ENCODE measurements at regions not wholly inside any gene's neighbourhood (a gene's known extent, or its start where the extent isn't known, plus 50 kb on each side); places are given as distances from the start of the nearest gene placed in this dataset.

DNA sequence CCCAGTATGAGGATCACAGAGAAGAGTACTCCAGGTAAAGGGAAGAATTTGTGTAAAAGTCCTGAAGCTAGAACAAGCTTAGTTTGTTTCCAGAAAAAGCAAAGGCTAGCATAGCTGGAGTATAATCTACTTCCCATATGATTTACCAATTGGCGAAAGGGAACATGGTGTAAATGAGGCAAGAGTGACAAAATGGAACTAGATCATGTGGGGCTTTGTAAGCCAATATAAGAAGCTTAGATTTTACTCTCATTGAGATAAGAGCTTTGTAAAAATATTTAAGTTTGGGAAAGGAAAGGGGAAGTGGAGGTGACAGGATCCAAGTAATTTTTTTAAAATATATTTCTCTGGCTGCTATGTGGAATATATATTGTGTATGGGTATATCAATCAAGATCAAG, 234.9 kb downstream of the KCTD12 start:
- DNase-seq = no peak

DNA sequence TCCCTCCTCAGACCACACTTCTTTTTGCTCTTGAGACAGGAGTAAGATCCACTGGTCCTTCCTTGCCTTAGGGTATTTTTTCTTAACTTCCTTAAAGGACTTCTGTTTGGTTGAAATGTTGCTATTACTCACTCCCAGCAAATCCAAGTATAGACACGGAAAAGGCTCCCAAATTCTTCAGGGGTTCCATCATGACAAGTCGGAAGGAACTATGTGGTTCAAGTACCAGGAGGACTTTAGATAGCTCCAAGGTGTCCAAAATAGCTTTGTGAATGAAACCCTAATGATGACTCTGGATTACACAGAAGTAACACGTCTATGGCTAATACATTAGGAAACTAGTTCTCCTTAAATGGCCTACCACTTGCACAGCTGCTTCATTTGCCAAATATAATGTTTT, 238.7 kb downstream of the KCTD12 start:
- DNase-seq = no peak

DNA sequence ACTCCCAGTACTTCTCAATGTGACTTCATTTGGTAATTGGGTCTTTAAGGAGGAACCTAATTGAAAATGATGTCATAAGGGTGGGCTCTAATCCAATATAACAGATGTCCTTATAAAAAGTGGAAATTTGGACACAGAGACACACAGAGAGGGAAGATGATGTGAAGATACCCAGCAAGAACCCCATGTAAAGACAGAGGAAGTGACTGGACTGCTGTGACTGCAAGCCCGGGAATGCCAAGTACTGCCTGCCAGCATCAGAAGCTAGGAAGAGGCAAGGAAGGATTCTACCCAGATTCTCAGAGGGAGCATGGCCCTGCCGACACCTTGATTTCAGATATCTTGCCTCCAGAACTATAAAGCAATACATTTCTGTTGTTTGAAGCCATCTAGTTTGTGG, 239.3 kb downstream of the KCTD12 start:
- DNase-seq = no peak

DNA sequence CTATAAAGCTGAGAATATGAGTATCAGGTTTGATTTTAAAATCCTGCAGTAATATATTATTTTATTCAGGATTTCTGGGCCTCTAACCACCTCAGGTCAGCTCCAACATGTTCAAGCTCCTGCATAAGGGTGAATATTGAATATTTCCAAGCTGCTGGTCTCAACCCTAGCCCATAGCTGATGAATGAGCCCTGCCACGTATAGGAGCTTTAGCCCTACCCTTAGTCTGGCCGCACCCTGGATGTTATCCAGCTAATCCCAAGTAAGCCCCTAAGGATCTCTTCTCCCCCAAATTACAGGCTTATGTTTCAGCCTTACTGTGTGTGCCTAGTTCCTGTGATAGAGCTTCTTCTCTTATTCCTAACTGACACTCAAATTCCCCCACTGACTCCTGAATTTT, 240.6 kb downstream of the KCTD12 start:
- no peak for DNase-seq

DNA sequence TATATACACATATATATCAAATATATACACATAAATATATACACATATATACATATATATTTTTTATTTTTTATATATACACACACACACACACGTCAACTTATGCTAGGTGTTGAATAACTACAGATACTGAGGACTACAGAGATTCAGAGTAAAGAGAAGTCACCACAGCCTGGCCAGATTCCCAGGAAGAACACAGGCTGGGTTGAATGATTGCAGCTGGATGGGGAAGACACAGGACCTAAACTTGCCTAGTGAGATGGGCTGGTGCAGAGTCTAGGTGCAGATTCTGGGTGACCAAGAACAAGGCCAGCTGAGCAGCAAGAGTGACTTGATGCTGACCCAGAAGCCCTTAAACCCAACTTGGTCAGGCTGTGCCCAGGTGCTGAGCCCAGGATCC, 241.3 kb downstream of the KCTD12 start:
- no peak for DNase-seq

DNA sequence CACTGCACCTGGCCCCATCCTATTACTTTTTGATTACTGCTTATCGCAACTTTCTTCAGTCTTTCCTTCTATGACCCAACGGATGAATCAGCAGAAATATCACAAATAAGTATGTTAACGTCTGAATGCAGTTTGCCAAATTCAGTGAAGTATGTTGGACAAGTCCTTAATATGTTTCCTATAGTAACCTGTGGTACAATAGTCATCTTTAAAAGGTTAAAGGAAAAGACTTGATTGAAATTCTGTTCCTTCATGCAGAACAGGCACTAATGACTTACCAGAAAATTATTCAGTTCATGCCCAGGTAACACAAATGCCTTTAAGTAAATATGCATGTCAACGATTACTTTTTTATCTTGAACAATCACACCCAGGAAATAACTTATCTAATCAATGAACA, 242.6 kb downstream of the KCTD12 start:
- no peak for DNase-seq

DNA sequence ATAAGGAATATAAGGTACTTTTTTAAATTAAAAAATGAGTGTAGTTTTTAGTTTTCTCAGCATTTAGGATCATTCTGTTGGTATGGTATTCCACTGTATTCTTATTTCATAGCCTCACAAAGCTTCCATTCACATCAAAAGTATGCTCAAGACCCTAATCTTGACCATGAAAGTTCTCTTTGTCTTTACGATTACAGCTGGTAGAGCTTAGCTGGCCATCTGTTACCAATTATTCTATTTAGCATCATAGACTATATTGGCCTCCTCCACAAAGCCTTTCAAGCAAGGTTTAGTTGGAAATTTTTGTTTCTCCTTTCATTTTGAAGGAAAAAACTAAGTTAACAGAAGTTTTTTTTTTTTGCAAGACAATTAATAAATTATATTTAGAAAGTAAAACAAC, 245.1 kb downstream of the KCTD12 start:
- no peak for DNase-seq

DNA sequence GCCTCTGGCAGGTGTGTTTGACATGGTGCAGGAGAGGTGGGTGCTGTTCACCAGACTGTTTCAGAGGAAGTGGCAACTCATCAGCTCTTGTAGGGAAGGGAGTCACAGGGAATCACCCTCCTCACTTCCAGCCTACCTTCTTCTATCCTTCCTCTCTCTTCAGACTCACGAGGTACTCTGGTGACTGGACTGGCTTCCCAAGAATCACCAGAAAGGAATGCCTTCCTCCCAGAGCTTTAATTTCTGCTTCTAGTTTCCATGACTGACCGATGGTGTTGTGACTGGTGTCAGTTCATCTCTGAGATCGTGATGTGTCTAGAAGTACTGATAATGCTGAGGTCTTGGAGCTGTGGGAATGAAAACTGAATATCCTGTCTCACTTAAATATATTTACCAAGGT, 247.3 kb downstream of the KCTD12 start:
- DNase-seq = no peak

DNA sequence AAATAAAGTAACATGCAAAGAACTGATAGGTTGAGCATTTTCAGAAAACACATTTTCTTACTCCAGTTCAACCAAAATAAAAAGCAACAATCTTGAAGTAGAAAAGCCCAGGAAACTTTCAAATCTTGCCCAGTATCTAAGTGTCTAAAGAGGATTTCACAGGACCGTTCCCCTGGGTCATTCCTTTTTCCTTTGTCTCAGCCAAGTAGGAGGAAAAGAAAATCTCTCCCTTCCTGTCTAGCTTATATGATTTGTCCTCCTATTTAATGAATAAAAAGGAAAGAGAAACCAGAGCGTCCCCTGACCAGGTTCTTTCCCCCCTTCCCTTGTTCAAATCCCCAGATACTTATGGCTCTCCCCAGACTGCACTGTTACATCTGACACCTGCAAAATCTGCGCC, 248.0 kb downstream of the KCTD12 start:
- no peak for DNase-seq

DNA sequence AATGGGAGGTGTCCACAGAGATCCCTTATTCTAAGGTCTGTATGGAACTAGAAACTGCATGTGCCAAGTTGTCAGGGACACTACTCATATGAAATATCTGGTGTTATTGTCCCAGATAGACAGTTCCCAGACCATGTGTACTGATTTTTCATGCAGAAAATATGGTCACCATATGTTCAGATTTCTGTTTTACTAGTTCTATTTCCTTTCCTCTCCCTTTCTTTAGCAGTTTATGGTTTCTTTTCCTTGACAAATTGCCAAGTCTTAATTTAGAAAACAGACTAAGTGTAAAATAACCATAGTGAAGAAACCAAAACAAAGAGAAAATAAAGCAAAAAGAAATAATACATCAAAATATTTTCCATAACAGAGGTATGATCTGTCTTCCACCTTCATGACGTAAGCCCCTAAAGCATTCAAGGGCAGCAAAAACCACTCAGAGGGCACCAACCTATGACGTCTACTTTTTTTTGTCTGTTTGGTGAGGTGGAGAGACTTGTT, 248.5 kb downstream of the KCTD12 start:
- no peak for DNase-seq

DNA sequence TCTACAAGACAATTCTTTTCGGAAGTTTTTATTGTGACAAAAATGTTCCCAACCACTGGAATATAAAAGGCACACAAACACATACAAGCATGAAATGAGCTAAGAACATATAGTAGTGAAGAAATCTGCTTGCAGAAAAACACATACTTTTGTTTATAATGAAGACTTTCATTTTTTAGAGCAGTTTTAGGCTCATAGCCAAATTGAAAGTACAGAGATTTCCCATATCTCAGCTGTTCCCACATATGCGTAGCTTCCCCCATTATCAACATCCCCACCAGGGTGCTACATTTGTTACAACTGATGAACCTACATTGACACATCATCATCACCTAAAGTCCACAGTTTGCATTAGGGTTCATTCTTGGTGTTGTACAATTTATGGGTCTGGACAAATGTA, 249.4 kb downstream of the KCTD12 start:
- no peak for DNase-seq

DNA sequence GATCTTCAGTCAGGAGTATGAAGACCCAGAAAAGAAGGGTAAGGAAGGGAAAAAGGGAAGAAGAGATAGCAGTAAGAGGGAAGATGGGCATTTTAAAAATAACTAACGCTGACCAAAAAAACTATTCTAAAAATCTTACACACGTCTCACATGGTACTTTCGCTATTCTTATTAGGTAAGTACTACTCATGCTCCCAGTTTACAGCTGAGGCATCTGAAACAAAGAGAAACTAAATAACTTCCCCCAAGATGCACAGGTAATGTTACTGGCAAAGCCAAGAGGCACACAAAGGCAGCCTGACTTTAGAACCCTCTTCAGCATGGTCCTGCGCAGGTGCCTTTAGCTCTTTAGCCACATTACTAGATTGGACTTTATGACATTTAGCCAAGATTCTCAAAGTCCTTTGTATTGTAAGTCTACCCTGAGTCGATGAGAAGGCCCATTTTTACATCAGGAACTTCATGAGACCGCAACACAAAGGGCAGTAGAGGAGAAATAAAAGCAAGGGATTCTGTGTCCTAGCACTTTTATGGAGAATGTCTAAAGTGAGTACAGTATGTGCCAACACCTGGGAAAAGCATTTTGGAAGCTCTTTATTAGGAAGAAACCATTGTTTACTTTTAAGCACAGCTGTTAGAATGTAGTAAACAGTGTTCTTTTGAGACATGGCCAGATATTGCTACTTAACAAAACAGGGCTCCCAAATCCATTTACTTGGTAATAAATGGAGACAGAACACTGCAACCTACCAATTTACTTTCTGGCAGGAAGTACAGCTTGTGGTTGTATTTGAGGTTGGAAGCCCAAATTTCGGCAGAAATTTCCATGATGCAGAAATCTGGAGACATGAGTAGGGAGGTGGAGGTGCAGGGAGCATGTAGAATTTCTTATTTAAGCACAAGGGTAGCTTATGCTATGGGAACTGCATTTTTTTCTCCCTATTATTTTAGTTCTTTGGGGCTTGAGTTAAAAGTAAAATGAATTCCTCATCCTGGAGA, 250.7 kb downstream of the KCTD12 start:
- peak; percentile 20 for DNase-seq

DNA sequence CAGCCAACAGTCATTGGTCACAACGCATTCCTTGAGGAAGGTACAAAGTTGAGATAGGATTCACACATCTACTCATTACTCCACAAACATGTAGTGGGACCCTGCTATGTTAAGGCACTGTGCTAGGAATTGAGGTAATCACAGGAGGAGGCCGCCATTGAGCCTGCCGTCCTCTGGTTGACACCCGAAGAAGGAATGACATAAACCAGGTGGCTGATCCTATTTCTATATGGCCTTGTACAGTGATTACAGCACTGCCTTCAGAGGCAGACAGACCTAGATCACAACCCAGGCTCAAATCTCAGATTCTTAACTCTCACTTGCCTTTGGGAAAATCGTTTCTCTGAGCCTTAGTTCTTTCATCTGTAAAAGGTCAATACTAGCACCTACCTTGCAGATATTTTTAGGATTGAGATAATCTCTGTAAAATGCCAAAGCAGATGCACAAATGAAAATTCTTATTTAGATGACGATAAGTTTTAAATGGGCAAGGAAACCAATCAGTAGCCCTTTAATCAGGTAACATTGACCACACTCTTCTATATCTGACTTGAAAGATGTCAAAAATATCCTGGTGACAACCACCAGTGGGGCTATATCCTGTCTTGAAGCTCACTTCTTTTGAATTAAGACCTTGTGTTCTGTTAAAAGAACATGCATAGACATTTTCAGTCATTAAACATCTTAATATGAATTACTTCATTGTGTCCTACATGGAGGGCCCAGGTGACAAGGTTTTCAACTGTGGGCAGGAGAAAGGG, 251.6 kb downstream of the KCTD12 start:
- no peak for DNase-seq

DNA sequence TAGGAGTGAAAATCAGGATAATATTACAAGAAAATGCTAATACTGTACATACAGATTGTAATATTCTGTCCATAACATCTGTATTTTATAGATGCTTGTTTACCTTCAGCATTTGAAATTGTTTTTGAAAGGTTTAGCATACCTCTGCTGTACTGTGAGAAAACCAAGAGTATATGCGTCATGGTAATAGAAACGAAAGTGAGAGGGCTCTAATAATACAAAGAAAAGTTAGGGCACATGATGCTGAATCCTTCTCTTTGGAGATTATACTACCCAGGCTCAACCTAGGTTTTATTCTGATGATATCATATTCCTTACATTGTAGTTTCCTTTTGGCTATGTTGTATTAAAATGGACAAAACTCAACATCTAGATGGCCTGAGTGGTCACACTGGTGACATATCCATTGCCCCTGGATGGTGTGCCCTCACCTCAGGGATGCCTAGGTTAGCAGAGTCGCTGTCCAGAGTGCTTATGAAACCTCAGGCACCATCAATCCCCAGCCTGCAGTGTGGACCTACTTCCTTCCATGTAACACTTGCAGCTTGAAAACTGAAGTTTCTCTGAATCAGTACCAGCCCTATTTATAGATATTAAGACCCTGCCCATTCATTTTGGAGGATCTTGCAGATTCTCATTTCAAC, 253.7 kb downstream of the KCTD12 start:
- DNase-seq = no peak

DNA sequence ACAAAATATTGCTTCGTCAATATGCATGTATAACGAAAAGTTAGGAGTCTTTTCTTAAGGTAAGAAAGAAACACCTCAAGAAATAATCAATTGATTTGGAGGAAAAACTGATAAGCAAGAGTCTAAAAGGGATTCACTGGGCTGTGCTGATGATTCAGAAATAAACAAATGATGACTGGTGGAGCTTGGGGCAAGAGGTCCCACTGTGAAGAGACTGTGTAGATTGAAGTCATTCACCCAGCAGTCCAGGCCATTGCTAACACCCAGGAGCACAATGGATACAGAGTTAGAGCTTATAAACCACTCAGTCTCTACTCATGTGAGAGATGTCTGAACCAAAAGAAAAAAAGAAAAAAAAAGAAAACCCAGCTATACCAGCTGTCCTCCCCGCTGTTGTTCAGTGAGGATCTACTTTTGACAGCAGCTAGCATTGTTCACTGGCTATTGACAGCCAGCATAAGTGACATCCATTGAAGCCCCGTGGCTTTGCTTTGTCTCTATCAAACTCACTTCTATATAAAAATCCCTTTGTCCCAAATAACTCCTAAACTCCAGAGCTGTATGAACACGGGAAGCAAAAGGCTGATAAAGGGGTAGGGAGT, 255.5 kb downstream of the KCTD12 start:
- DNase-seq = no peak

DNA sequence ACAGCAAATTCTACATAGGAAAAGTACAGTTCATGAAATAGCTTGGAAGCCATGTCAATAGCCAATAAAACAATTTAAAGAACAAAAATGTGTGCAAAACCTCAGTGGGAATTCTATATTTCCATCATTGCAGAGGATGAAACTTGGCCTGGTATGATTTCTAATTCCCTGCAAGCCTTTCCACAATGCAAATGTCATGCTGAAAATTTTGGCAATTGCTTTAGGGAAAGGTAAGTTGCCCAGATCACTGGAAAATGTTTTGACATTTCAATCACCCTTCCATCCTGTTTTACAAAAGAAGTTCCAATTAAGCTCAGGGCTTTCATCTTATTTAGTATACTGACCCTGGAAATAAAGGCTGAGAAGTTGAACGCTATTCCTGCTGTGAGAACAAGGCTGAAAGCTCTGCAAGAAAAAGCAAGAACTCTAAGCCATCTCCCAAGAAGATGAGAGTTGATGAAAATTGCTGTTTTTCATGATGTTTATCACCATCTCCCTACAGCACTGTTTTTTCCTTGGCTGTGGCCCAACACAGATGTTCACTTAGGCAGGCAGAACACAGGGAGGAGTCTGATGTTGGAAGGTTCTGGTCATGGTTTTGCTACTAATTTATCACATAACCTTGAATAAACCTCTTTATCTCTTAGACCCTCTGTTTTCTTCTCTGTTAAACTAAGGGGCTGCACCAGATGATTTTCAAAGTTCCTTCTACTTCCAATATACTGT, 263.7 kb downstream of the KCTD12 start:
- DNase-seq = no peak

DNA sequence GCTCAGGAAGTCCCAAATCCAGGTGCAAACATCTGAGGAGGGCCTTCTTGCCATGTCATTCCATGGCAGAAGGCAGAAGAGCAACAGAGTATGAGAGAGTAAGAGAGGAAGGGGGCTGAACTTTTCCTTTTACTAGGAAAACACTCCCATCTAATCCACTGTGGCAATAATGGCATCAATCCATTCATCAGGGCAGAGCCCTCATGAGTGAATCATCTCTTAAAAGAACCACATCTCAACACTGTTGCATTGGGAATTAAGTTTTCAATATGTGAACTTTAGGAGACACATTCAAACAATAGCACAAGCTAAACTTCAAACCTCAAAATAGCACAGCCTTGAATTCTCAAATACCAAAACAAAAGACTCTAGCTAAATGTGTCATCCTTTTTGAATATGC, 264.5 kb downstream of the KCTD12 start:
- no peak for DNase-seq

DNA sequence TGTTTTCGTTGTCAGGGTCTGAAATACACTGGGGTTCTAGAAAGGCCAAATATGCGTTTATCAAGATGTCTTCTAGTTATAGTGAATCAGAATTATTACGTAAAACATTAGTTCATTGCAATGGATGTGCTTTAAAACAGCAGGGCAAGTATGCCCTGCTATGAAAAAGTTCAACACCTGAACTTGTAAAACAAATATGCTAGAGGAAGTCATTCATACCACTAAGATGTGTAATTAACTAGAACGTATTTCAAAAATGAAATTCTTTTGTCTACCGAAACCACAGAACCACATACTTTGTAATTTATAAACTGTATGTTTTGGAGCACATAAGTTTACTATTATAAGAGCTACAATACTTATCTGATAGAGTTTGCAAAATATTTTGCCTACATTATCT, 266.2 kb downstream of the KCTD12 start:
- DNase-seq = no peak

DNA sequence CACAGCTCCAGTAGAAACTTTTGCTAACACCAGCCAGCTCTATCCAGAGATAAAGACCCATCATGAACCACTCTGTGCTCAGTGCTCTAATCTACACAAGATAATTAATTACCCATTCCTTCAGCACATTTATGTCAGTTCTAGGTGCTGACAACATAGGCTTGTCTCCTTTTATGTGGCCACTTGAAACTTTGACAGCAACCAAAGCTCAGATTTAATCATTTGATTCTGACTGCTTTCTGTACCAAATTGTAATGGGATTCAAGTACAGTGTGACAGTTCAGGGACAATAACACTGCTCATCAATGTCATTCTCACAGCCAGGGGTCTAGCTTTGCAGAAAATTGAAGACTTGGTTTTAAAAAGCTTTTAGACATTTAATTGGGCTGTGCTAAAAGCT, 266.6 kb downstream of the KCTD12 start:
- DNase-seq = no peak

DNA sequence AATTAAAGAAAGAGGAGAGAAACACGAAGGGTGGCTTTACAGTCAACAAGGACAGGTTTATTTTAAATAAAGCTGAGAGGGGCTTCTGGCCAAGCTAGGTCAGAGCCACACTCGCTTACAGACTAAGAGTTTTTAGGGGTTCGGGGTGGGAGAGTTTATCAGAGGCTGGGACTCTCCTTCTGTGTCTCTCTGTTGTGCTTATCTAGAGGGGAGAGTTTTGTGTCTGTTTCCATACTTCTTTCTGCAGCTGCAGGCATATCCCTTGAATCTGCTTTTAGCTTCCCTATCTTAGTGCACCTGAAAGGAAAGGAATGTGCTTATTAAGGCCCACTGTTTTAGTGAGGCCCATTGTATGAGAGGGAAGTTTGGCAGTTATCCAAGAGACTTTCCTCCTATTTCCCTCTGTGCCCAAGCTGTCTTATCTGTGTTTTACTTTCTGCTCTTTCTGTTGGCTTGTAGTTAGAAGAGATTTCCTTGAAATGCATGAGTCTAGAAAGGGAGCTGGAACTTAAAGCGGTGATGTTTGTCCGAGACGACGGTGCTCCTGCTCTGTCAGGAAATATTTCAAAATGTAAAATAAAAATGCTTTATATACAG, 275.3 kb downstream of the KCTD12 start:
- DNase-seq = peak; percentile 55

DNA sequence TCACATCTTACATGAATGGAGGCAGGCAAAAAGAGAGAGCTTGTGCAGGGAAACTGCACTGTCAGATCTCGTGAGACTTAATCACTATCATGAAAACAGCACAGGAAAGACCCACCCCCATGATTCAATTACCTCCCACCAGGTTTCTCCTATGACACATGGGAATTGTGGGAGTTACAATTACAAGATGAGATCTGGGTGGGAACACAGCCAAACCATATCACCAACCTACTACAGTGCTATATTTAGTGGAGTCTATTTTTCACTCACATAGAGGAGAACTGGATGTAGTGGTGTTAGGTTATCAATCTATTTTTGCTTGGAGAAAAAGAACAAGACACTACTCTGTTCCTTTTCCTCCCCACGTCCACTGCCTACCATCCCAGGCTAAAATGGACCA, 276.6 kb downstream of the KCTD12 start:
- DNase-seq = no peak

DNA sequence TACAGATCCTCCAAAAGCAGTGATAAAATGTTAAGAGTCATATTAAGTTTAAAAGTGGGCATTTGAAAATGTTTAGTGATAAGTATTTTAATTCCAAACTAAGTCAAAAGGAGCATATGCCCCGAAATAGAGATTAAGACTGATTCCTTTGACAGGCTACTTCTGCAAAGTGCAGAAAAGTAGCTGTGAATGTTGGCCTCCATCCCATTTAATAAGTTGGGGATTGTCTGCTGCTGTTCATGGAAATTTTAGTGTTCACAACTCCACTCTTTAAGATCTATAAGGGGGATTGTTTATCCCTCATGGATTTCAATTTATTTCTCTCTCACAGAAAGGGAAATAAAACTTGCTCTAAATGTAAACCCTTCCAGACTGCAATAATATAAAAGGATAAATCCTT, 278.3 kb downstream of the KCTD12 start:
- no peak for DNase-seq

Data from COR-L47 (cell line).